Stimulated activated CD4-positive, alpha-beta T cell treated with anti-CD3 and anti-CD28 coated beads, Interleukin-15, amount 100 ng/mL, for 48 hours (primary cell): ENCODE measurements at regions not wholly inside any gene's neighbourhood (a gene's known extent, or its start where the extent isn't known, plus 50 kb on each side); places are given as distances from the start of the nearest gene placed in this dataset.

Experiments
- DNase-seq, 2 donors: peaks; one replicate each; pipeline ENCODE4 v3.0.0-alpha.2; 2020; ENCODE audit warnings: low read depth in 2 of 2

DNA sequence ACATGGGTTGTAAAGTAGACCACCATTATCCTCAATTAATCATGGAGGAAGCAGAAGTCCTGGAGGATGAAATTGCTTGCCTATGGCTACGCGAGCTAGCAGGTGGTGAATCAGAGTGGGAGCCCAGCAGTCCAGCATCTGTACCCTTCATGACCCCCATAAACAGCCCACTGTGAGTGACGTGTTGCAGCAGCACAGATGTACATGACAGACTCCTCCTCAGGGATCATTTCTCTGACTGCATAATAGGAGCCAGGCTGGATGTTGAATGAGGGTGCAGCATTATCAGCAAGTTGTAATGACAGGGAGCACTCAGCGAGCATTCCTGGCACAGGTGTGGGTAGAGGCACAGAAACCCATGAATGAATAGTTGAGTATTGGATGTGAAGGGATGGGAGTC is 339.3 kb downstream of the MYCN start:
- DNase-seq = no peak

GRCh38 chr2:16279201-16279570 is 338.8 kb downstream of the MYCN start:
- DNase-seq = no peak

DNA sequence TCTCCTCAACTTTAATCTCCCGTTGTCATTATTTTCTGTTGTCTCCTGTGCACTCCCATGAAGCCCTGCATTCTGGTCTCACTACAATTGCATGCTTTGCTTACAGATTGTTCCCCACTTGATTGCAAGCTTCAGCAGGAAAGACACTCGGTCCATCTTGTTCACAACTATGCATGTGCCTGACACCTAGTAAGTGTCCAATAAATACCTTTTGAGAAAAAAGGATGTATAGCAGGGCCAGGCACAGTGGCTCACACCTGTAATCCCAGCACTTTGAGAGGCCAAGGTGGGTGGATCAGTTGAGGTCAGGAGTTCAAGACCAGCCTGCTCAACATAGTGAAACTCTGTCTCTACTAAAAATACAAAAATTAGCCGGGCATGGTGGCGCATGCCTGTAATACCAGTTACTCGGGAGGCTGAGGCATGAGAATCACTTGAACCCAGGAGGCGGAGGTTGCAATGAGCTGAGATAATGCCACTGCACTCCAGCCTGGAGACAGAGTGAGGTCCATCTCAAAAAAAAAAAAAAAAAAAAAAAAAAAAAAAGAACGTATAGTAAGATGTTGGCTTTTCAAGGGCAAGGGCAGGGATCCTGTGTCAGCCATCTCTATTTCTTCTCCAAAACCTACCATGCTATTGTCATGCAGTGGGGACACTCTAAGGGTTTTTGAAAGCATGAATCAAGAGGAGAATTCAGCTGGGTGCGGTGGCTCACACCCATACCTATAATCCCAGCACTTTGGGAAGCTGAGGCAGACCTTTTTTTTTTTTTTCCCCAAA is 338.3 kb downstream of the MYCN start:
- no peak for DNase-seq

- no peak for DNase-seq
Observed at GRCh38 chr2:16277117-16277516, 336.8 kb downstream of the MYCN start.

GRCh38 chr2:16275661-16276060 is 335.3 kb downstream of the MYCN start:
- no peak for DNase-seq

- no peak for DNase-seq
Observed at GRCh38 chr2:16275131-16275530, 334.8 kb downstream of the MYCN start.

DNA sequence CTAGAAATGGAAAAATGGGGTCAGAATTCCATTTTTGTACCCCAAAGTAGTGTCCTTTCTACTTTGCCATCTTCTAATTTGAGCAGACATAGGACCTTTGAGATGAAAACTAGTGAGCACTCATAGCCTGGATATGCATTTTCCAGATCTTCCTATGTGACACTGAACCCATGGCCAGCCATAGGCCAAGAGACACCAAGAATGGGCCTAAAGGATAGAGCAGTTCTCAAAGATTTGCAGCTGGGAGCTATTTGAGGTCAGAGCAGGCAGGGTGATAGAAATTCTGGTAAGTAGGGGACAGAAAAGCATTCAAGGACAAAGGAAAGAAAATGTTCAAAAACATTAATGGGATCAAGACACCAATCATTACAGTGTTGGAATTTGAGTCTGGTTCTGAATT is 332.8 kb downstream of the MYCN start:
- DNase-seq = no peak

DNA sequence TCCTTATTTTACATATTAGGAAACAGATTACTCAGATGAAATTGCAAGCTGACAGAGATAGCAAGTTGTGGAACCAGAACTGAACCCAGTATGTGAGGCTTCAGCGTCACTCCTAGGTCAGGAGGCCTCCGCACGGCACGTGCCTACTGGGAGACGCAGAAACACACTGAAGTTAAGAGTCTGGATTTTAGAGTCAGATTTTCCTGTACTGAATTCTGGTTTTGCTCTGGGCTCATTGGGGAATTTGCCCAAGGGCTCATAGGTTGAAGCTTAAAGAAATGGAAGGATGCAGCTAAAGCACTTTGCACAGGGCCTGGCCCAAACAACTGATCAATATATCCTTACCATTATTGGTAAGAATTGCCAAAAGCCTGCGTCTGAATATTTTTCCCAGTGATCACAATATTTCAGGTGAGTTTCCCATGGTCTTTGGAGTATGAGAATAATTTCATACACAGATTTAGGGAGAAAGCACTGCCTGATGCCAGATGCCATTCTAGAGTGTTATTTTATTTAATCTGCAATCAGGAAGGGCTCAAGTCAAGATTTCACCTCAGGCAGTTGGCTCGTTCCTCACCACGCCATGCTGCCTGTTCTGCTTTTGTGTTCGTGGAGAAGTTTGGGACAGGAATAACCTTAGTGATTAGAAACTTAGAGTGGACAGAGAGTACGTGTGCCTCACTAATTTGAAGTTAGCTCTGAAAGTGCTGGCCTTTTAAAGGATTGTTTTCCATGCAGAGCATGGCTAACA is 331.9 kb downstream of the MYCN start:
- no peak for DNase-seq

DNA sequence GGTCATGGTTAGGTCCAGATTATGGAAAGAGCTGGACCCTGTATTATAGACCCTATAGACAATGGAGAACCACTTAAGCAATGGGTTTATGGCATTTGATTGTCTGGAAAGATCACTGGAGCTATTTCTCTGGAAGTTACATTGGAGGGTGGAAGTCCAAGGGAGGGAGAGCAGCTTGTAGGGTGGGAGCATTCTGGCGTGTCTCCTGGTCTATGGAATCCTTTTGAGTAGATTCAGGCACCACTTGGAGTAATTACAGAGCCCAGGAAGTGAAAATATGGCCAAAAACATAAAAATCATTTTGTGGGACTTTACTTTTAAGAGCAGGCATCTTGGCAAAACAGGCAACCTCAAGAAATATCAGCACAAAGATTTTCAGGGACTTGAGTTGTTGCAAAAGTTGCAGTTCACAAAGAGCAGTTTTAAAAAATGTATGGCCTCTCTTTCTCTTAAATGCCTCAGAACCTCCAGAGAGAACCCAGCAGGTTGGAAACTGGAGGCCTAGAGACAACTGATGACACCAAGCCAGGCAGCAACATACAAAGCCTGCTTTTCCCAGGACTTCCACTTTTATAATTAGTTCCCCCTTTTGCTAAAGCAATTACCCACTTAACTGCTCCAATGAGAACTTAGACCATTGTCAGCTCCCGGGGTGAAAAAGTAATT is 331.0 kb downstream of the MYCN start:
- no peak for DNase-seq

DNA sequence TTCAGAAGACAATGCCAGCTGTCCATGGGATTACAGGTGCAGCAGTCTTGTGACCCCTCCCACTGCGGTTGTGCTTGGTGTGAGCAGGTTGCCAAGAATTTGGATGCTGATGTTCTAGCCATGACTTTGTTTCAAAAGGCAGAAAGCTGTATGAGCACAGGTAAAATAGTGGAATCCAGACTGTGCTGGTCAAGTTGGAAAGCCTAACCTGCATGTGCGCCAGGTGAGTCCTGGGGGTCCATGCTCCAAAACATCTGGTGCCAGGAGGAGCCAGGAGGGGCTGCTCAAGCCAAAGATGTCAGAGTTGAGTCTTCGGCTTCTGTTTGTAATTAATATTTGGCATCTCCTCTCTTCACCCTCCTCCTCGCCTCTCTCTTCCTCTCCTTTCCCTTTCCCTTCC is 330.1 kb downstream of the MYCN start:
- no peak for DNase-seq

- no peak for DNase-seq
Observed at GRCh38 chr2:16268301-16269000, 328.1 kb downstream of the MYCN start.

- no peak for DNase-seq
Observed at GRCh38 chr2:16266571-16266970, 326.2 kb downstream of the MYCN start.

GRCh38 chr2:16264931-16265540 is 324.7 kb downstream of the MYCN start:
- DNase-seq = no peak

DNA sequence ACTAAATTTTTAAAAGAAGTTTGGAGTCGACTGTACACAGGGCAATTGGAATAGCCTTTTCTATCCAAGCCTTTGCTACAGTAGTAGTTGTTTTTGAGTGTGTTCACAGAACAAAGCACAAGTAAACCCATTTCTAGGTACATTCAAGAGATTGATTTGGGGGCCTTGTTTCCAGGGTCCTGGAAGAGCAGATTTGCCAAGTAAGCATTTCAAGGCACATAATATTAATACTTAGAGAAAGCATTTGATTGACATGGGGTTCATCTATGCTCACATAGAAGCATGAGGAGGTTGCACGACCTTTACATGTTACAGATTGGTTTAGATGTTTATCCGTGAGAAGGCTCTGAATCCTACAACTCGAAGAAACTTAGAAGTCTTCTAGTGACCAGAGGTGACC is 324.1 kb downstream of the MYCN start:
- no peak for DNase-seq

DNA sequence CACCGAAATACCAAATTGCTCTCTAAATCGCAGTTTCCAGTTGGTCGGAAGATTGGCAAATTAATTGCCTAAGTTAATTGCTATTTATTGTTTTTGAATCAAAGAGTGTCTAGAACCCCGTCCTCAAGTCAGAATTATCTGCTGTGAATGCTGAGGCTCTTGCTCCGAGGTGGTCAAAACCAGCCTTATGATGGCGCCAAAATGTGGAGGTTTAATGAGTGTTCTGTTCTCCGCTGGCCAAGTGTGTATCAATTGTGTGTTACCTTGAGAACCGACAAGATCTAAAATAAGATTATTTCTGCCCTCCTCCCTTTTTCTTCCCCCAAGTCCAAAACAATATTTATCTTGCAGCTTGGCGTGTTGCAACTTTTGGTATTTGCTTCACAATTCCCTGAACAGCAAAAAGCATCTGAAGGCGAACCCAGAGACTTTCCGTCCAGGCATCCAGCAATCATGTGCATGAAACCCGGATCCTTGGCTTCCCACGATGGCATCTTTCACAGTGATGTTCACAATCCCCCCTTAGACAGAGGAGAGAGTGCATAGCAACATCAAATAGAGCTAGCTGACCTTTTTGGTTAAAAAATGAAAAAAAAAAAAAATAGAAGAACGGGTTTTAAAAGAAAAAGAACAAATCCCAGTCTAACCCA is 323.0 kb downstream of the MYCN start:
- no peak for DNase-seq

DNA sequence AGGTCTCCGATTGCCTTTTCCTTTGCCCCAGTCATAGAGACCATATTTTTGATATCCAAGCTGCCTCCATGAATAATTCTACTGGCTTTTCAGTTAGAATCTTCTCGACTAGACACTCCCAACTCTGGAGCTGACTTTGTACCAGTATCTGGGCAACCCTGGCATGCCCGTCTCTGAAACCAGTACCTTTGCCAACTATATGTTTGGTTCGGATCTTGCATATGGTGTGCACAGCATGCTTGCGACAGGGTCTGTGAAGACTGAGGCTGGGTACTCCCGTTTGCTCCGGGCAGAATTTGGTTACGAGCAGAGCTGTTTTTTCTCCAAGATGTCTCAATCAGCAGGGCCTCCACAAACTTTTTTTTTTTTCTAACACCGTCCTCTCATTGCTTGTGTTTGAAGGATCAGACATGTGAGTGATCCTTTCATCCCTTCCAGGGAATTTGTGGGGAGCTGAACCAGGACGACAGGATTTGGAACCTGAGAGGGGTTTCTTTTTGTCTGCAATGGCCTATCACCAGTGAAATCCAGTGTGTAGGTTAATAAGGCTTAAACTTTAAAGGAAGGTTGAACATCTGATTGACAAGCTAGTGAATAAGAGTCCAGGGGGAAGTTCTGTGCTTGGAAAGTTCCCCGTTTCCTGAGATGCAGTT is 322.3 kb downstream of the MYCN start:
- no peak for DNase-seq

- DNase-seq = no peak
Observed at GRCh38 chr2:16261791-16262190, 321.4 kb downstream of the MYCN start.

- DNase-seq = no peak
Observed at GRCh38 chr2:16261071-16261470, 320.7 kb downstream of the MYCN start.

DNA sequence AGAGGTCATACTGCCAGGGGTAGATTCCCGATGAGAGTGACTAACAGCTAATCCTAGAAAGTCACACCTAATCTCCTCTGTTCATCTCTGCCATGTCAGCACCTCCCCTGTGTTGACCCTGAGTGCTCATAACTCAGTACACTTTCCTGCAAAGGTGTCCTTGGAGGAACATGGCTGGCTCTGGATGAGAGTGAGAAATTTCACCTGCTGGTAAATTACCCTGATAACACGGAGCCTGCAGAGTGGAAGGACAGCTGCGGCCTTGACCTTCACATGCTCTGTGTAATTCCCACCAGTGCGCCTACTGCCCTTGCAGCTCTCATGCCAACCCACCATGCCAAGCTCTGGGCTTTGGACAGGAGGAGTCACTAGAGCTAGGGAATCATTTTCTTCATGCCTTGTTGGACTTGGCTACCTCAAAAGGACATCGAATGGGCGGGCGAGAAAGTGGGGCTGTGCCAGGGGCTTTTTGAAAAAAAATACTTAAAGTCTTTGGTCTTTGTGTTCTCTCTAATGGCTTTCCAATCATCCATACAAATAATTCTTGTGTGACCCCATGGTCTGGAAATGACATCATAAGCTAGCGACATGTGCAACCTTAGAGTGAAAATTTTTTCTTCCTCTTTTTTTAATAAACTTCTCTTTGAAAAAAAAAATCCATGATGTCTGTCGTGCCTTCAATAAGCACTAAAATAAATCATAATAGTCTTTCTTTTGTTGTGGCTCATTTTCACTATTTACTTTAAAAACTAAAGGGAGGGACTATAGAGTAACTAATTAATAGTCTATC is 319.9 kb downstream of the MYCN start:
- DNase-seq = no peak

DNA sequence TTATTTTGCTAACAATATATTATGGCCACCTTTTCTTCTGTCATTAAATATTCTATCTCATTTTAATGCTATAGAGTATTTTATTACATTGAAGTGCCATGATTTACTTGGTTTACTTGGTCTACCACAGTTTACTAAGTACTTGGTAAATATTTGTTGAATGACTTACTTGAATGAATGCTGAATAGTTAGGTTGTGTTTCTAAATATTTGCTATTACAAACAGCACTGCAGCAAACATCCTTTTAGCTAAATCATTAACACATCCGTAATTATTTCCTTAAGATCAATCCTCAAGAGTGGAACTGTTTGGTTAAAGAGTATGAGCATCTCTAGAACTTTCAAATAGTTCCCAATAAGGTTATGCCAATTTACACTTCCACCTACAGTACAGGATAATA is 318.7 kb downstream of the MYCN start:
- DNase-seq = no peak
